ENCODE measurements at regions not wholly inside any gene's neighbourhood (a gene's known extent, or its start where the extent isn't known, plus 50 kb on each side); places are given as distances from the start of the nearest gene placed in this dataset.

DNA sequence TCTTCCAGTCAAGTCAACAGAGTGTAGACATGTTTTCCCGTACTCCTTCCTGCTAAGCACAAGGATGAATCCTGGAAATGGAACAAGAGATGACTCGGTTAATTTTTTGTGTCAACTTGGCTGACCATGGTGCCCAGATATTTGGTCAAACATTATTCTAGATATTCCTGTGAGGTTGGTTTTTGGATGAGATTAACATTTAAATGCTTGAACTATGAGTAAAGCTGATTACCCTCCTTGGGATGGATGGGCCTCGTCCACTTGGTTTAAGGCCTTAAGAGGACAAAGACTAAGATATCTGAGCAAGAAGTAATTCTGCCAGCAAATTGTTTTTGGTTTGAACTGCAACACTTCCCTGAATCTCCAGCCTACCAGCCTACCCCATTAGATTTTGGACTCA is 338.1 kb upstream of the MSX2 start:
- peaks cover 3 to 9% (median 4%) of the 10 kb centered on the region in 3 donors for H3K27me3 Mint-ChIP-seq (ENCODE audit: low read depth in 3 of 3)
- no peak for DNase-seq
- H3K9me3 Mint-ChIP-seq, result peaks cover 0 to 9% (median 0%) of the 10 kb centered on the region in 6 donors
- no peaks in the 10 kb centered on the region for H3K4me1 Mint-ChIP-seq
- H3K4me3 Mint-ChIP-seq, result no peak overlapping the region
- no peak overlapping the region for H3K27ac Mint-ChIP-seq
- H3K36me3 Mint-ChIP-seq, result no peaks in the 10 kb centered on the region

GRCh38 chr5:174386846-174387245 is 337.5 kb upstream of the MSX2 start:
- Mint-ChIP-seq H3K9me3 (peaks cover 0 to 9% (median 0%) of the 10 kb centered on the region in 6 donors), H3K36me3 (no peaks in the 10 kb centered on the region), H3K27ac (no peak overlapping the region), H3K4me1 (no peaks in the 10 kb centered on the region), H3K4me3 (no peak overlapping the region), H3K27me3 (ENCODE audit: low read depth in 3 of 3) (peaks cover 3 to 9% (median 4%) of the 10 kb centered on the region in 3 donors)
- DNase-seq, result no peak

DNA sequence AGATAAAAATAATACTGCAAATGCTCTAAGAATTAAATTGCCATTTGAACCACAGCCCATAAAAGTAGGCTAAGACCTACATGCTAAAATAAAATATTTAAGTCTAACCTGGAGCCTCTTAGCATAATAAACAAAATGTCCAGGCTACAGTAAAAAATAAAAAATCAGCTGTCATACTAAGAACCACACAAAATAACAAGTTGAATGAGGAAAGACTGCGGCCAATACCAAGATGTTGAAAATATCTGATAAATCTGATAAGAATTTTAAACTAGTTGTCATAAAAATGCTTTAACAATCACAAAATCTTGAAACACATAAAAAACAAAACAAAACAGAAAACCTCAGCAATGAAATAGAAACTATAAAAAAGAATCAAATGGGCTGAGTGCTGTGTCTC is 336.9 kb upstream of the MSX2 start:
- no peak overlapping the region for H3K27ac Mint-ChIP-seq
- peaks cover 0 to 9% (median 0%) of the 10 kb centered on the region in 6 donors for H3K9me3 Mint-ChIP-seq
- peaks cover 3 to 9% (median 4%) of the 10 kb centered on the region in 3 donors for H3K27me3 Mint-ChIP-seq (ENCODE audit: low read depth in 3 of 3)
- no peak for DNase-seq
- no peaks in the 10 kb centered on the region for H3K4me1 Mint-ChIP-seq
- no peaks in the 10 kb centered on the region for H3K36me3 Mint-ChIP-seq
- no peak overlapping the region for H3K4me3 Mint-ChIP-seq

DNA sequence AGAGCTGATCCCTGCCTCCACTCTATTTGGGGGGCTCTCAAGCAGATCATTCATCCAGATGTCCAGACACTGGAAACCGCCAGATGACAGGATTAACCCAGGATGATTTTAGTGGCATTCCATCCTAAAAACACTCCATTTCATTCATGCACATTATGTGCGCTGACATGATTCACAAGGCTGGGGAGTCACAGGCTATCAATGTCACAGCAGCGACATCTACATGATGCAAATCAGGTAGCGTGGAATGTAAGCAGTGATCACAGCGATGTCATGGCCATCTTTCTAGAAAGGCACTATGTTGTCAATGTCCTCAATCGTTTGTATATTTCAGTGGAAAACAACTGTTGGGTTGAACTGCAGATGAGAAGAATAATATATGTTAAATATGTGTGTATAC is 331.5 kb upstream of the MSX2 start:
- Mint-ChIP-seq H3K9me3 (no peaks in the 10 kb centered on the region), H3K27ac (no peak overlapping the region), H3K36me3 (no peaks in the 10 kb centered on the region), H3K4me1 (no peaks in the 10 kb centered on the region), H3K27me3 (ENCODE audit: low read depth in 3 of 3) (peaks cover 2 to 12% (median 6%) of the 10 kb centered on the region in 3 donors), H3K4me3 (no peak overlapping the region)
- DNase-seq, result no peak

DNA sequence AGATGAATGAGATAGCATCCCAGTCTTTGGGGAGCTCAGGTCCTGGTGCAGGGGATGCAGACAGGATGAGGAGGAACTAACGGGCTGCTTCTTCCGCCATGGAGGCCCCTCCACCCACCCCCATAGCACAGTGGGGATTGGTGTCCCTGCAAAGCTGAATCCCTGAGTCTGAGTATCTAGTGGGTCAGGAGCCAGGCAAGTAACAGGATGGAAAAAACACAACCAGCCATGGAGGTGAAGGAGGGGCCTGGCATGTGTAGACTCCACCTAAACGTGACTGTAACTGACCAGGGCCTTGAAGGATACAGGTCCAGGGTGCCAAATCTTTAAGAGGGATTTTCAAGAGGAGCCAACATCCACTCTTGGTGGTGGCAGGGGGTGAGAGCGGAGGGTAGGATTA is 327.8 kb upstream of the MSX2 start:
- DNase-seq, result no peak
- Mint-ChIP-seq H3K27me3 (ENCODE audit: low read depth in 3 of 3) (peaks cover 4% of the 10 kb centered on the region in 3 donors), H3K27ac (no peak overlapping the region), H3K4me1 (no peaks in the 10 kb centered on the region), H3K4me3 (no peak overlapping the region), H3K36me3 (no peaks in the 10 kb centered on the region), H3K9me3 (peaks cover 0 to 3% (median 0%) of the 10 kb centered on the region in 6 donors)

- Mint-ChIP-seq H3K36me3 (no peaks in the 10 kb centered on the region), H3K4me1 (no peaks in the 10 kb centered on the region), H3K4me3 (no peak overlapping the region), H3K27me3 (ENCODE audit: low read depth in 3 of 3) (peaks cover 4 to 6% (median 6%) of the 10 kb centered on the region in 3 donors), H3K27ac (no peak overlapping the region), H3K9me3 (peaks cover 0 to 3% (median 0%) of the 10 kb centered on the region in 6 donors)
- DNase-seq, result no peak
Observed at GRCh38 chr5:174397206-174397605, 327.2 kb upstream of the MSX2 start.

- peaks cover 0 to 3% (median 0%) of the 10 kb centered on the region in 6 donors for H3K9me3 Mint-ChIP-seq
- H3K27ac Mint-ChIP-seq, result no peak overlapping the region
- no peak overlapping the region for H3K4me3 Mint-ChIP-seq
- no peaks in the 10 kb centered on the region for H3K4me1 Mint-ChIP-seq
- H3K36me3 Mint-ChIP-seq, result no peaks in the 10 kb centered on the region
- H3K27me3 Mint-ChIP-seq (ENCODE audit: low read depth in 3 of 3), result peaks cover 4 to 9% (median 9%) of the 10 kb centered on the region in 3 donors
- no peak for DNase-seq
Observed at GRCh38 chr5:174398171-174398570, 326.2 kb upstream of the MSX2 start.

- Mint-ChIP-seq H3K27ac (no peak overlapping the region), H3K4me1 (no peaks in the 10 kb centered on the region), H3K36me3 (no peaks in the 10 kb centered on the region), H3K27me3 (ENCODE audit: low read depth in 3 of 3) (peaks cover 2 to 9% (median 9%) of the 10 kb centered on the region in 3 donors), H3K4me3 (no peak overlapping the region), H3K9me3 (peaks cover 0 to 3% (median 0%) of the 10 kb centered on the region in 6 donors)
- DNase-seq, result no peak
Observed at GRCh38 chr5:174399411-174399810, 325.0 kb upstream of the MSX2 start.

DNA sequence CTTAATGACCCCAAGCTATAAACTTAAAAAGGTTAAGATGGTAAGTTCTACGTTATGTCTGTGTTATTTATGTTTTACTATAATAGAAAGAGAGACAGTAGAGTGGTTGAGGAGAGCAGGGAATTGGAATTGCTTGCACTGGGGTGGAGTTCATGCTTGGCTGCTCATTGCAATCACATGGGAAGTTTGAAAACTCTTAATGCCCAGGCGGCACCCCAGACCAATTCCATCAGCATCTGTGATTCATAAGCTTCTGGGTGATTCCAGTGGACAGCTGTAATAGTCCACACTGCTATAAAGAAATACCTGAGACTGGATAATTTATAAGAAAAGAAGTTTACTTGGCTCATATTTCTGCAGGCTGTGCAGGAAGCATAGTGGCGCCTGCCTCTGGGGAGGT is 323.9 kb upstream of the MSX2 start:
- no peaks in the 10 kb centered on the region for H3K4me1 Mint-ChIP-seq
- H3K4me3 Mint-ChIP-seq, result no peak overlapping the region
- H3K27me3 Mint-ChIP-seq (ENCODE audit: low read depth in 3 of 3), result peaks cover 3 to 12% (median 10%) of the 10 kb centered on the region in 3 donors
- H3K27ac Mint-ChIP-seq, result no peak overlapping the region
- peaks cover 0 to 3% (median 0%) of the 10 kb centered on the region in 6 donors for H3K9me3 Mint-ChIP-seq
- H3K36me3 Mint-ChIP-seq, result no peaks in the 10 kb centered on the region
- DNase-seq, result no peak

DNA sequence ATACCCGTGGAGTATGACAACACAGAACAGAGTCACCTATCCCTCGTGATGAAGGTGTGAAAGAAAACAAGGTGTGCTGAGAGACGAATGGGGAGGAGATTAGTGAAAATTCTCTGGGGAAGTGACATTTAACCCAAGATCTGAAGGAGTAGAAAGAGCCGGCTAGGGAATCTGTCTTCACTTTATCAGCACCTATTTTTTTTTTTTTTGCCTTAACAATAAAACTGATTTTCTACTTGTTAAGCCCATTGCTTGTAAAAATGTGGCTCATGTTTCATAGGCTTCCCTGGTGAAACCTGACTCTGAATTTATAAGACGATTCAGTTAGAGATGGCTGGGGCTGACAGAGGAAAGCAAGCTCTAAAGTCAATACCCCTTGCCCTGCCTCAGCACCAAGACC is 322.6 kb upstream of the MSX2 start:
- Mint-ChIP-seq H3K4me3 (no peak overlapping the region), H3K36me3 (no peaks in the 10 kb centered on the region), H3K27me3 (ENCODE audit: low read depth in 3 of 3) (peaks cover 2 to 12% (median 10%) of the 10 kb centered on the region in 3 donors), H3K9me3 (peaks cover 0 to 3% (median 0%) of the 10 kb centered on the region in 6 donors), H3K27ac (no peak overlapping the region), H3K4me1 (no peaks in the 10 kb centered on the region)
- DNase-seq, result no peak

GRCh38 chr5:174402222-174402812 is 322.1 kb upstream of the MSX2 start:
- no peak overlapping the region for H3K4me3 Mint-ChIP-seq
- H3K27me3 Mint-ChIP-seq (ENCODE audit: low read depth in 3 of 3), result peaks cover 2 to 12% (median 10%) of the 10 kb centered on the region in 3 donors
- no peaks in the 10 kb centered on the region for H3K4me1 Mint-ChIP-seq
- no peak overlapping the region for H3K27ac Mint-ChIP-seq
- no peaks in the 10 kb centered on the region for H3K36me3 Mint-ChIP-seq
- DNase-seq, result no peak
- peaks cover 0 to 3% (median 0%) of the 10 kb centered on the region in 6 donors for H3K9me3 Mint-ChIP-seq

DNA sequence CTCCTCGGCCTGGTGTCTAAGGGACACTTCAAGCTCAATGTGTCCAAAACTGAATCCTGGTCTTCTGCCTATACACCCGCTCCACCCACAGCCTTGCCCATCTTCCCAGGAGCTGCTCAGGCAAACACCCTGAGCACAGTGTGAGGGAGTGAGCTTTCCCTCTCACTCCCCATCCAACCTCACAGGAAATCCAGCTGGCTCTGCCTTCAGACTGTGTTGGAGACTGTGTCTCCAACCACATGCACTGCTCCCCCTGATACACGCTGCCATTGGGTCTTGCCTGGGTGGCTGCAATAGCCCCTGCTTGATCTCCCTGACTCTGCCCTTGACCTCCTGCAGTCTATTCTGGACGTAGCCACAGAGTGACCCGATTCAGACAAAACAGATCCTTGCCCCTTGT is 319.5 kb upstream of the MSX2 start:
- H3K4me1 Mint-ChIP-seq, result no peaks in the 10 kb centered on the region
- peaks cover 7 to 16% (median 10%) of the 10 kb centered on the region in 3 donors for H3K27me3 Mint-ChIP-seq (ENCODE audit: low read depth in 3 of 3)
- H3K36me3 Mint-ChIP-seq, result no peaks in the 10 kb centered on the region
- H3K4me3 Mint-ChIP-seq, result no peak overlapping the region
- H3K9me3 Mint-ChIP-seq, result peaks cover 0 to 7% (median 0%) of the 10 kb centered on the region in 6 donors
- DNase-seq, result no peak
- H3K27ac Mint-ChIP-seq, result no peak overlapping the region

DNA sequence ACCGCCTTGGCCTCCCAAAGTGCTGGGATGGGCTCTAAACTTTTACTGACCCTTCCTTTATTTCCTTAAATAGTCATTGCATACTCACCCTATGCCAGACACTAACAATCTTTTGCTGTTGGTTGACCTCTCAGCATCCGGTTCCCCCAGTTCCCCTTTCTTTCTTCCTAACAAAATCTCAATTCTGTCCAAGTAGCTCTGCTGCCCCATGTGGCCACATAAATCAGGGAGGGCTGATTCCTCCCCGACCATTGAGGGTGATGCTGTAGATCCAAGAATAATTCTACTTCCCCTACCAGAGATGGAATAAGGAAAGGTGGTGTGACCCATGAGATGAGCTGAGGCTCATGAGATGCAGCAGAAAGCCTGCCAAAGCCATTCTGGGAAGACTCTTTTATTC is 315.3 kb upstream of the MSX2 start:
- DNase-seq, result no peak
- Mint-ChIP-seq H3K4me3 (no peak overlapping the region), H3K27ac (no peak overlapping the region), H3K36me3 (no peaks in the 10 kb centered on the region), H3K4me1 (no peaks in the 10 kb centered on the region), H3K27me3 (ENCODE audit: low read depth in 3 of 3) (peaks cover 4 to 8% (median 7%) of the 10 kb centered on the region in 3 donors), H3K9me3 (peaks cover 0 to 4% (median 0%) of the 10 kb centered on the region in 6 donors)

- Mint-ChIP-seq H3K9me3 (peaks cover 0 to 4% (median 0%) of the 10 kb centered on the region in 6 donors), H3K4me3 (no peak overlapping the region), H3K4me1 (no peaks in the 10 kb centered on the region), H3K27me3 (ENCODE audit: low read depth in 3 of 3) (peaks cover 4 to 6% (median 5%) of the 10 kb centered on the region in 3 donors), H3K36me3 (no peaks in the 10 kb centered on the region), H3K27ac (no peak overlapping the region)
- DNase-seq, result no peak
Observed at GRCh38 chr5:174409971-174410370, 314.4 kb upstream of the MSX2 start.

All from immature natural killer cell (primary cell).